ENCODE measurements at regions not wholly inside any gene's neighbourhood (a gene's known extent, or its start where the extent isn't known, plus 50 kb on each side); places are given as distances from the start of the nearest gene placed in this dataset.
"Not testable (repeated sequence)": the region's sequence is repeated elsewhere in the genome, so short reads cannot be mapped to it uniquely, and the experiment has no call there.

GRCh38 chr2:180927030-180927686 is 53.2 kb upstream of the UBE2E3 start:
- no peak for DNase-seq (ENCODE audit: low spot score)
- in situ Hi-C loops (cut with HindIII; ENCODE audit: low sequenced_read_pairs): no loop called here

DNA sequence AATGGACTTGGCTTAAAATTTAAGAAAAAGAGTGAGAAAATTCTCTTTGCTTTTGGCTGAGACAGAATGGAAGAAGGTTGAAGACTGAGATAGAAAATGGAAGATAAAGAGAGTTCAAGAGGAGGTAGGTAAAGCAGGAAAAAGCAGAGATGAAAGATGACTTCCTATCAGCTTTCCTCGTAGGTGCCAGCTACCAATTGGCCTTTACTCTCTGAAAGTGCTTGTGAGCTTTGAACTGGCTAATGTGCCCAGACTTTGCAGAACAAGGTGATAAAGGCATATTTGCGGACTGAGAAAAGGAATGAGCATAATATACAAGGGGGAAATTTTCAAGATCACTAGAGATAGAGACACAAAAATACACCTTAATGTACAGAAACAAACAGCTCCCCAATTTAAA is 54.7 kb upstream of the UBE2E3 start:
- in situ Hi-C loops (cut with HindIII; ENCODE audit: low sequenced_read_pairs): no loop called here

GRCh38 chr2:180924063-180924462 is 56.3 kb upstream of the UBE2E3 start:
- DNase-seq (ENCODE audit: low spot score): no peak
- in situ Hi-C loops (cut with HindIII; ENCODE audit: low sequenced_read_pairs): no loop called here

More for the DNA sequence above, 54.7 kb upstream of the UBE2E3 start:
- no peak for DNase-seq (ENCODE audit: low spot score)

GRCh38 chr2:180910831-180911665 is 69.4 kb upstream of the UBE2E3 start:
- no peak for DNase-seq (ENCODE audit: low spot score)
- in situ Hi-C loops (cut with HindIII; ENCODE audit: low sequenced_read_pairs): no loop called here

DNA sequence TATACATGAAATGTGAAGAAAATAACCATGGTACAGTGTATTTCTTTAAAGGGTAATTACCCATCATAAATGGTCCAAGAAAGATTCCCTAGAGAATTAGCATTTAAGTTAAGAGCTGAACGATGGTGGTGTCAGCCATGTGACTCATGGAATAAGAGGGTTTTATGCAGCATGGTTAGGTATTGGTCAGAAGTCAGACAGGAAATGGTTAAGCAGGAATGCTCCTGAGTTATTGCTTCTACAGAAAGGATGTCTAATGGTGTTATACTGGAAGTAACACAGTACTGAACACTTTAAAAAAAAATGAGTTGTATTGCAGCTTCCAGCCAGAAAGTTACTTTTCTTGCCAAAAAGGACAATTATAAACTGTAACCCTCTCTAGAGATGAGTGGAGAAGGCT is 72.7 kb upstream of the UBE2E3 start:
- DNase-seq (ENCODE audit: low spot score): no peak
- in situ Hi-C loops (cut with HindIII; ENCODE audit: low sequenced_read_pairs): no loop called here

DNA sequence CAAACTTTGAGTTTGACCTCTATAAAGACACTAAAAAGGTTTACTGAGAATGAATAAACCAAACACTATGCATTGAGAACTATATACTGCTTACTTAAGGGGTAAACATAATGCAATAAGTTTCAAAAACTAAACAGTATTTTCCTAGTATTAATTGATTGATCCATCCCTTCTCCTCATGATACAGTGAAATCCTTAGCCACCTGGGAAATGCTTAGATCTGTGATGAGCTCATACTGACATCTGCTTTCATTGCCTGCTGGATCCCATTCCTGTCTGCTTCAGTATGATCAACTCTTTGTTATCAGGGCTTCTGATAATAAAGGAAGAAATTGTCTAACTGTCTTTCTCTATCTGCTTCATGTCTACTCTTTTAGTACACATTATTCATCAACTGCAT is 74.9 kb upstream of the UBE2E3 start:
- in situ Hi-C loops (cut with HindIII; ENCODE audit: low sequenced_read_pairs): no loop called here
- DNase-seq (ENCODE audit: low spot score): no peak

DNA sequence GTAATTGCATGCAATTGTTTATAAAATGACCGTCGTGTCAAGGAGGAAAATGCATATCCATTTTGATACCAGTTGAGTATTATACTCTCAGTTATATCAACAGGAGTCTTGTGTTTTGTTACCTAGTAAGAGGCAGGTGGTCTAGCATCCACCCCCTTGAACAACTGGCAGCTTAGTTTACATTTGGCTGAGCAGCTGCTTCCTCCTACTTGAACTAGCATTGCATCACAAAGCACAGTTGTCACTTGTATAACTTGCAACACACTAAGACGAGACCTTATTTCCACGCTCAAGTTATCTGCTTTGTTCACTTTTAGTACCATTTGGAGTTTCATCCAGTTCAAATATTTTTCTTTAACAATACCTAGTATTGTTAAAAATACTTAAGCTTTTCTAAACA is 75.4 kb upstream of the UBE2E3 start:
- in situ Hi-C loops (cut with HindIII; ENCODE audit: low sequenced_read_pairs): no loop called here
- DNase-seq (ENCODE audit: low spot score): no peak

GRCh38 chr2:180901331-180901730 is 79.1 kb upstream of the UBE2E3 start:
- in situ Hi-C loops (cut with HindIII; ENCODE audit: low sequenced_read_pairs): no loop called here
- DNase-seq (ENCODE audit: low spot score): no peak

DNA sequence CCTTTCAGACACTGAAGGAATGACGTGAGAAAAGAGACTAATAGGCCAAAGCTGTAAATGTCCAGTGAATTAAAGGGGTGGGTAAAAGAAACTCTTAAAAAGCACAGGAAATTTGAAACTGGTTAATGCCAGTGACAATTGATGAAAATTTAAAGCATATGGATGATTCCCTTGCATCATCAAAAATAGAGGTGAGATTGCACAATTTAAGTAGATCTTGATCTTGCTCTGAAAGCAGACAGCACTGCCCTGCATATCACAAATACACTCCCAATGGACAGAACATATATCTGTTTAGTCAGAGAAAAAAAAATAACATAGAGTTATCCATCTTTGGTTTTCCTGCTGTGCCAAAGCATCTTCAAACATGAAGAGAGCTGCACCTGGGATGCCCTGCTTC is 86.7 kb upstream of the UBE2E3 start:
- DNase-seq (ENCODE audit: low spot score): no peak
- in situ Hi-C loops (cut with HindIII; ENCODE audit: low sequenced_read_pairs): no loop called here

DNA sequence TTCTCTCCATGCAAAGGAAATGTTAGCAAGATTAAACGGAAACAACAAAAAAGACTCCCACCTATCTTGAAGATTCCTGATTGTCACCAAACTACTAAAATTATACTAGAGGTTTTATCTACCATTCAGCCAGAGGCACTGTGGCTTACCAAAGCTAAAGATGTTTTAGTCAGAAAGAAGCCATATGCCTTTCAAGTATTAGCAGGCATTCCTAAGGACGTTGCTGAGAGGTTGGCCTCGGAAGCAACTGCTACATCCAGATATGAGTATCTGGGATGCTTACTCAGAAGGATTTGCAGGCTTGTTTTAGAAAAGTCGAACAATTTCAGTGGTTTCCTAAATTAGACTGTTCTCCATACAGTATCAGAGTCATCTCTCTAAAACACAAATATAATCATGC is 88.3 kb upstream of the UBE2E3 start:
- no peak for DNase-seq (ENCODE audit: low spot score)
- in situ Hi-C loops (cut with HindIII; ENCODE audit: low sequenced_read_pairs): no loop called here

DNA sequence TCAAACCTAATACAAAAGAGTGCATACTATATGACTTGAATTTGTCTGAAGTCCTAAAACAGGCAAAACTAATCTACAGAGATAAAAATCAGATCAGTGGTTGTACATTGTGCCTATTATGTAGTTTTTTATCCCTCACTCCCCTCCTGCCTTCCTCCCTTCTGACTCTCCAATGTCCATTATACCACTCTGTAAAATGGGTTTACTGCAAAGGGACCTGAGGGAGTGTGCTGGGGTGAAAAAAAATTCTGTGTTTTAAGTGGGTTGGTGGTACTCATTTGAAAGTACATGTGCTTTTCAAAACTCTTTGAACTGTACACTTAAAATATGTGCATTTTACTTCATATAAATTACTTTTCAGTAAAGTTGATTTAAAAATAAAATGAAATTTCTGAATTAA is 89.0 kb upstream of the UBE2E3 start:
- in situ Hi-C loops (cut with HindIII; ENCODE audit: low sequenced_read_pairs): no loop called here
- no peak for DNase-seq (ENCODE audit: low spot score)

DNA sequence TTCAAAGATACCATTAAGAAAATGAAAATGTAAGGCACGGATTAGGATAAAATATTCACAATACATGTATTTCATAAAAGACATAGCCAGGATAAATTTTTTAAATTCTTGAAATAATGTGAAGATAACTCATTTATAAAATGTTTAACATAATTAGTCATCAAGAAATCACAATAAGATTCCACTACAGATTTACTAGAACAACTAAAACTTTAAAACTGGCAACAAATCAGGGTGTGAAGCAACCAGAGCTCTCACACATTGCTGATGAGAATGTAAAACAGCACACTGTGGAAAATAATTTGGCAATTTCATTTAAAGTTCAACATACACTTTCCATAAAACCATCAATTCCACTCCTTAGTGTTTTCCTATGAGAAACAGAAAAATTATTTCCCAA is 89.6 kb upstream of the UBE2E3 start:
- no peak for DNase-seq (ENCODE audit: low spot score)
- in situ Hi-C loops (cut with HindIII; ENCODE audit: low sequenced_read_pairs): no loop called here

- in situ Hi-C loops (cut with HindIII; ENCODE audit: low sequenced_read_pairs): no loop called here
- no peak for DNase-seq (ENCODE audit: low spot score)
These were observed 97.4 kb upstream of the UBE2E3 start for GRCh38 chr2:180882959-180883358.

DNA sequence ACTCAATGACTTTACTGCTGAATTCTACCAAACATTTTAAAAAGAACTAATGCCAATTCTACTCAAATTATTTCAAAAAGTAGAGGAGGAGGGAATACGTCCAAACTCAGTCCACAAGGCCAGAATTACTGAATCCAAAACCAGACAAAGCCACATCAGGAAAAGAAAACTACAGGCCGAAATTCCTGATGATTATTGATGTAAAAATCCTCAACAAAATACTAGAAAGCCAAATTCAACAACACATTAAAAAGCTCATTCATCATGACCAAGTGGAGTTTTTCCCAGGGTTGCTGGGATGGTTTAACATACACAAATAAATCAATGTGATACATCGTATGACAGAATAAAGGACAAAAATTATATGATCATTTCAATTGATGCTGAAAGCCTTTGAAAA is 103.9 kb upstream of the UBE2E3 start:
- DNase-seq (ENCODE audit: low spot score): no peak
- in situ Hi-C loops (cut with HindIII; ENCODE audit: low sequenced_read_pairs): no loop called here

- no peak for DNase-seq (ENCODE audit: low spot score)
- in situ Hi-C loops (cut with HindIII; ENCODE audit: low sequenced_read_pairs): no loop called here
These were observed 107.2 kb upstream of the UBE2E3 start for GRCh38 chr2:180873219-180873618.

GRCh38 chr2:180872781-180873180 is 107.6 kb upstream of the UBE2E3 start:
- DNase-seq (ENCODE audit: low spot score); in situ Hi-C loops (cut with HindIII; ENCODE audit: low sequenced_read_pairs): not testable (repeated sequence)

DNA sequence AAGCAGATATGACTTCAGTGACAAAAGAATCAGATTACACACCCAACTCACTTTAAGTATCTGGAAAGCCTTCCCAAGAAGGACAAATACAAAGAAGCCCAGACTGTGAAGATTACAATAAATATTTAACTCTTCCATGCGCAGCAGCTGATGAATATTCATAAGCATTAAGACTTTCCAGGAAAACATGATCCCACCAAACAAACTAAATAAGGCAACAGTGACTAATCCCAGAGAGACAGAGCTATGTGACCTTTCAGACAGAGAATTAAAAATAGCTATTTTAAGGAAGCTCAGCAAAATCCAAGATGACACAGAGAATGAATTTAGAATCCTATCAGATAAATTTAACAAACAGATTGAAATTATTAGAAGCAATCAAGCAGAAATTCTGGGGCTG is 108.2 kb upstream of the UBE2E3 start:
- in situ Hi-C loops (cut with HindIII; ENCODE audit: low sequenced_read_pairs): no loop called here
- DNase-seq (ENCODE audit: low spot score): no peak

DNA sequence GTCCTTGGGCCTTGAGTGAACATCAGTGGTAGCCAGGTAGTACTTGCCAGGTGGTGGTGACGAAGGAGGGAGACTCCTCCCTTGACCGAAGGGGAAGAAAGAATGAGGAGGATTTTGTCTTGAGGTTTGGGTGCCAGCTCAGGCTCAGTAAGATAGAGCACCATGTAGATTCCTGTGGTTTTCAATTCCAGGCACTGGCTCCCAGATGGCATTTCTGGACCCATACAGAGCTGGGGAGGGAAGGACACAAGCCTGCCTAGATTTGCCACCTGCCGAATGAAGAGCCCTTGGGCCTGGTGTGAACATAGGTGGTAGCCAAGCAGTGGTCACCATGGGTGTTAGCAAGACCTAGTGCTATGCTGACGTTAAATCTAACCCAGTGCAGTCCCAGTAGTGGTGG is 108.8 kb upstream of the UBE2E3 start:
- in situ Hi-C loops (cut with HindIII; ENCODE audit: low sequenced_read_pairs): no loop called here
- DNase-seq (ENCODE audit: low spot score): no peak

DNA sequence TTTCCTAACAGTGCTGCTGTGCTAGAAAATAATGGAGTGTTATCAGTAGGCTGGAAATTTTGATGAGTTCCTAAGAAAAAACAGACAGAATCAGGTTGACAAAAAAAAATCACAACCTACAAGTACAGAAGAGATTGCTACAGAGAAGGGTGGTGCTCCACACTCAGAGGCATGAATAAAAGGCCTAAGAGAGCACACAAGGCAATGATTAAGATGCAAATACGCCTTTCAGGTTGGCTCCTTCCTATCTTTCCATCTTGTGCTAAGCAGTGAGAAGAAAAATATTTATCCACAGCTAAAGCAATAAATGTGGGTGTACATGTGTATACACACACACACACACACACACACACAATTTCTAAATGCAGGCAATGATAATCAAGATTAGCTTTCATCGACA is 130.6 kb upstream of the UBE2E3 start:
- in situ Hi-C loops (cut with HindIII; ENCODE audit: low sequenced_read_pairs): no loop called here
- DNase-seq (ENCODE audit: low spot score): no peak

DNA sequence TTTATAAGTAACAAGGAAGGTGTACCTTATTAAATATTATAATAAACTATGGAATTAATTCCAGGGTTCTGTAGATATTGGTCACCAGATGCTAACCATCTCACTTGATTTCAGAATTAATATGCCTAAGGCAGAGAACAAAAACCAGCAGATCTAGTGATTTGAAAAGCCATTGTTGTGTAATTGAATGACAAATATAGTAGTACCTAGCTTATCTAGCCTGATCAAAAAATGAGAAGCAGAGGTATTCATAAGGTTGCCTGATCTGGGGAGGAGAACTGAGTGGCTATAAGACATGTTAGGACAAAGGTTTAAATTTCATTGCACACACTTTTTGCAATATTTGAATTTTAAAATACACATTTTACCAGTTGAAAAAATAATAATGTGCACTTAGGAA is 132.0 kb upstream of the UBE2E3 start:
- no peak for DNase-seq (ENCODE audit: low spot score)
- in situ Hi-C loops (cut with HindIII; ENCODE audit: low sequenced_read_pairs): no loop called here

All from G401 (cell line).